Amniotic epithelial cell (primary cell): ENCODE measurements at regions not wholly inside any gene's neighbourhood (a gene's known extent, or its start where the extent isn't known, plus 50 kb on each side); places are given as distances from the start of the nearest gene placed in this dataset.
"Not testable (repeated sequence)": the region's sequence is repeated elsewhere in the genome, so short reads cannot be mapped to it uniquely, and the experiment has no call there.

Source experiments
- DNase-seq: peaks from one replicate; pipeline ENCODE4 v3.0.0-alpha.2; 2010; ENCODE audit warnings: low read depth

- DNase-seq = no peak
Measured at GRCh38 chr9:89939181-89939580, 334.4 kb downstream of the GADD45G start.

- no peak for DNase-seq
Measured at GRCh38 chr9:89939626-89940292, 334.9 kb downstream of the GADD45G start.

GRCh38 chr9:89940625-89941024 is 335.8 kb downstream of the GADD45G start:
- peak; percentile 7 for DNase-seq

GRCh38 chr9:89941875-89942274 is 337.1 kb downstream of the GADD45G start:
- peak; percentile 81 for DNase-seq

GRCh38 chr9:89942643-89943042 is 337.8 kb downstream of the GADD45G start:
- no peak for DNase-seq

- no peak for DNase-seq
Measured at GRCh38 chr9:89943309-89943708, 338.5 kb downstream of the GADD45G start.

- no peak for DNase-seq
Measured at GRCh38 chr9:89943728-89944127, 338.9 kb downstream of the GADD45G start.

GRCh38 chr9:89945133-89945532 is 340.3 kb downstream of the GADD45G start:
- no peak for DNase-seq

- no peak for DNase-seq
Measured at GRCh38 chr9:89946741-89947140, 341.9 kb downstream of the GADD45G start.

- DNase-seq = no peak
Measured at GRCh38 chr9:89949111-89949510, 344.3 kb downstream of the GADD45G start.

- peak; percentile 6 for DNase-seq
Measured at GRCh38 chr9:89951675-89952074, 346.9 kb downstream of the GADD45G start.

- peak; percentile 12 for DNase-seq
Measured at GRCh38 chr9:89952401-89952800, 347.6 kb downstream of the GADD45G start.

- DNase-seq = not testable (repeated sequence)
Measured at GRCh38 chr9:89953263-89953662, 348.5 kb downstream of the GADD45G start.

GRCh38 chr9:89953824-89954615 is 349.2 kb downstream of the GADD45G start:
- no peak for DNase-seq

- DNase-seq = no peak
Measured at GRCh38 chr9:89955144-89955543, 350.3 kb downstream of the GADD45G start.

GRCh38 chr9:89955626-89956025 is 350.8 kb downstream of the GADD45G start:
- DNase-seq = no peak

GRCh38 chr9:89956331-89956730 is 351.5 kb downstream of the GADD45G start:
- DNase-seq = no peak

GRCh38 chr9:89956907-89957306 is 352.1 kb downstream of the GADD45G start:
- DNase-seq = no peak

- no peak for DNase-seq
Measured at GRCh38 chr9:89958086-89958485, 353.3 kb downstream of the GADD45G start.

- DNase-seq = no peak
Measured at GRCh38 chr9:89961616-89962341, 357.0 kb downstream of the GADD45G start.

- DNase-seq = no peak
Measured at GRCh38 chr9:89963280-89963679, 358.5 kb downstream of the GADD45G start.

- no peak for DNase-seq
Measured at GRCh38 chr9:89967527-89967926, 362.7 kb downstream of the GADD45G start.

- DNase-seq = no peak
Measured at GRCh38 chr9:89969156-89969675, 364.4 kb downstream of the GADD45G start.
